GM23248 (cell line): ENCODE measurements at regions not wholly inside any gene's neighbourhood (a gene's known extent, or its start where the extent isn't known, plus 50 kb on each side); places are given as distances from the start of the nearest gene placed in this dataset.

ENCODE experiments used
- DNase-seq: peaks from one replicate; pipeline ENCODE4 v3.0.0-alpha.2; 2015
- H2AFZ ChIP-seq: fragments of 200-600 bp; sonication (generic); 2 replicates; pipeline ENCODE4 v1.6.1; 2016; ENCODE audit warnings: antibody characterized with exemption
- H3F3A ChIP-seq: fragments of 200-600 bp; sonication (generic); 2 replicates; pipeline ENCODE4 v1.6.1; 2016; ENCODE audit warnings: mild to moderate bottlenecking, antibody characterized with exemption, mixed run types; ENCODE audit not compliant: insufficient read depth
- H3K27ac ChIP-seq: fragments of 200-600 bp; sonication (generic); 2 replicates; pipeline ENCODE4 v1.5.1; 2016; ENCODE audit warnings: mild to moderate bottlenecking
- H3K27me3 ChIP-seq: fragments of 200-600 bp; sonication (generic); replicated peaks from 2 replicates; pipeline ENCODE4 v1.6.1; 2016; ENCODE audit warnings: mild to moderate bottlenecking; ENCODE audit not compliant: insufficient read depth
- H3K36me3 ChIP-seq: fragments of 200-600 bp; sonication (generic); 2 replicates; pipeline ENCODE4 v1.6.1; 2016; ENCODE audit warnings: low read depth, mild to moderate bottlenecking
- H3K4me1 ChIP-seq: fragments of 200-600 bp; sonication (generic); 2 replicates; pipeline ENCODE4 v1.6.1; 2016; ENCODE audit warnings: mild to moderate bottlenecking; ENCODE audit not compliant: insufficient read depth
- H3K4me2 ChIP-seq: fragments of 200-600 bp; sonication (generic); one replicate; pipeline ENCODE4 v1.6.1; 2016; ENCODE audit warnings: mild to moderate bottlenecking; ENCODE audit not compliant: unreplicated experiment
- H3K4me3 ChIP-seq: fragments of 200-600 bp; sonication (generic); 2 replicates; pipeline ENCODE4 v1.5.1; 2016; ENCODE audit warnings: mild to moderate bottlenecking
- H3K79me2 ChIP-seq: fragments of 200-600 bp; sonication (generic); 2 replicates; pipeline ENCODE4 v1.6.1; 2016; ENCODE audit warnings: mild to moderate bottlenecking; ENCODE audit not compliant: insufficient read depth
- H3K9ac ChIP-seq: fragments of 200-600 bp; sonication (generic); 2 replicates; pipeline ENCODE4 v1.6.1; 2016; ENCODE audit warnings: mild to moderate bottlenecking
- H3K9me2 ChIP-seq: fragments of 200-600 bp; sonication (generic); 2 replicates; pipeline ENCODE4 v1.6.1; 2016; ENCODE audit warnings: mixed run types, mild to moderate bottlenecking, moderate library complexity; ENCODE audit not compliant: insufficient read depth
- H3K9me3 ChIP-seq: fragments of 200-600 bp; sonication (generic); one replicate; pipeline ENCODE4 v1.6.1; 2017; ENCODE audit warnings: low read depth
- H4K20me1 ChIP-seq: fragments of 200-600 bp; sonication (generic); 2 replicates; pipeline ENCODE4 v1.6.0; 2016; ENCODE audit not compliant: insufficient read depth
- EZH2 ChIP-seq: fragments of 200-600 bp; sonication (generic); IDR thresholded peaks from 2 replicates; pipeline ENCODE4 v1.6.1; 2018; ENCODE audit warnings: antibody characterized with exemption, mild to moderate bottlenecking; ENCODE audit not compliant: insufficient read depth, poor library complexity, severe bottlenecking
- EZH2phosphoT487 ChIP-seq: fragments of 200-600 bp; sonication (generic); IDR thresholded peaks from 2 replicates; pipeline ENCODE4 v1.6.1; 2018; ENCODE audit warnings: antibody characterized with exemption, moderate library complexity, mild to moderate bottlenecking, low read depth; ENCODE audit not compliant: insufficient read depth
- WGBS, 2 experiments: methylation state at CpG; one replicate each; pipeline ENCODE4 v1.1.6; 2015 to 2017; ENCODE audit warnings: low lambda C conversion rate in 2 of 2, low coverage in 1 of 2; ENCODE audit errors: missing lambda C conversion rate in 2 of 2; 5-methylcytosine and 5-hydroxymethylcytosine counted together
- in situ Hi-C: fragments of 300-500 bp; cut with MboI; formaldehyde crosslinking; loops from 2 replicates; pipeline ENCODE4 v1.15.0; 2020

DNA sequence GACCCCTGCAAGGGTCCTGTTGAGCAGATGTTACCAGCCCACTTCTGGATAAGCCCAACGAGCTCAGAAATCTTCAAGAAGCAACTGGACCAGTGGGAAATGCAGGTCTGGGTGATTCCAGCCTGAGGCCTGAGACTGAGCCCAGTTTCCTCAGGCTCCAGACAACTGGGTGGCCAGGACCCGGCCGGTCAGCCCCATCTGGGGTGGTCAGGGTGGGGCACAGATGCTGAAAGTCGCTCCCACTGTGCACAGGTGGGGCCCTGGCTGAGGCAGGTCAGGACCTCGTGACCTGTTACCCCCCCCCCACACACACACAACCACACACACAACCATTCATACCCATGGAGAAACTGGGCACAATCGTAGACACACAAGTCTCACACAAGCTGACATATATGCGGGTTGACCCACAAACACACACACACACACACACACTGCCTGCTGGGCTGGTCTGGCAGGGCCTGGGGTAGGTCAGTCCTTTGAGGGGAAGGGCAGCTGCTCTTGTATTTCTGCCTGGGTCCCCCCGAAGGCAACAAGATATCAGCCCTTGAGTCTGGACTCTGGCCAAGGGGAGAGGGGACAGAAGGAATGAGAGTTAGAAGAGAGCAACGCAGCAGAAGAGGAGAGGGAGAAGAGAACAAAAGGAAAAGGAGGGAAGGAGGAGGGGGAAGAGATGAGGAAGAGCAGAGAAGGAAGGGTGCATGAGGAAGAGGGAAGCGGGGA is 99.0 kb upstream of the CDH5 start:
- Histone ChIP-seq H3K4me1 (peaks cover 35% of the 10 kb centered on the region), H3F3A (peaks cover 5% of the 10 kb centered on the region; the same call in 1 of the 2 replicates), H3K9me2 (no peaks in the 10 kb centered on the region), H3K4me2 (peak overlapping the region; percentile 47), H3K79me2 (no peaks in the 10 kb centered on the region), H3K9me3 (no peaks in the 10 kb centered on the region), H3K4me3 (no peak overlapping the region), H3K27ac (peak overlapping the region; percentile 35), H3K27me3 (no peaks in the 10 kb centered on the region), H3K36me3 (no peaks in the 10 kb centered on the region), H4K20me1 (no peaks in the 10 kb centered on the region), H3K9ac (peak overlapping the region; percentile 4; the same call in 1 of the 2 replicates), H2AFZ (0 out of 2 replicates have a peak overlapping the region, but pooled peaks have one; percentile 58)
- no peak for TF ChIP-seq EZH2phosphoT487
- TF ChIP-seq EZH2, result no peak
- no peak for DNase-seq
- in situ Hi-C loops, result no loop called here
- WGBS, 2 experiments, result 71 to 73% methylated on average over 10 of the region's 10 CpGs

DNA sequence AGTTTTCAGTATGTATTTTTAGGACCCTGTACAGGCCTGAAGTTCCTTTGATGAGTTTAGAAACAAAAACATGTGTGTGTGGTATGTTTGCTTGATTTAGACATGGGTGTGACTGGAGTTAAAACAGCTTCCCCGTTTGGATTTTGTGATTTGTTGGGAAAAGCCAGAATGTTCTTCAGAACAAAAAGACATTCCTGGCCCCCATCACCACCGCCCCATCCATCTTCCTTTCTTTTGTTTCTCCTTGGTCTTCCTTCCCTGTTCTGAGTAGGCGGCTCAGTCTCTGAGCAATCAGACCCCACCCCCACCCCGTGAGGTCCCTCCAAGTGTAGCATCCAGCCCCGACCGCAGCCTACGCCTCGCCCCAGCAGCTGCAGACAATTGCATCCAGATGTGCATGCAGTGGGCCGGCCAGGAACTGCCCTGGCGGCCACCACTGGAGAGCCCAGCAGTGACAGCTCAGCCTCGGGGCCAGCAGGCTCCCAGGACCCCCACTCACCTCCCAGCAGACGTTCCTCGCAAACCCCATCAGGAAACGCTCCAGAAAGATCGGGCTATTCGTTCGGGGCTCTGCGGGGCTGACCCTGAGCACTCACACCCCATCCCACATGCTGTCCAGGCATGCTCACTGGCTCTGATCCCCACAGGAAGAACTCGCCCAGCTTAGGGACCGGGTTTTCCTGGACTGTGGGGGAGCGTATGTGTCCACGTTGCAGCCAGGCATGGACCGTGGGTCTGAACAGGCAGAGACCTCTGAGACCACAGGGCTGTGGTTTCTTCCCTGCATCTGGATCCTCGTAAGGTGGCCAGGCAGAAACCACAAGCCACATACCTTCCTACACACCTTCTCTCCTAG is 99.8 kb upstream of the CDH5 start:
- no peaks in the 10 kb centered on the region for H3K79me2 ChIP-seq
- no peaks in the 10 kb centered on the region for H3K36me3 ChIP-seq
- H4K20me1 ChIP-seq, result no peaks in the 10 kb centered on the region
- peaks cover 31% of the 10 kb centered on the region for H3K4me1 ChIP-seq
- H3K27me3 ChIP-seq, result no peaks in the 10 kb centered on the region
- peak overlapping the region; percentile 35 for H3K4me3 ChIP-seq
- H3K27ac ChIP-seq, result peak overlapping the region; percentile 35
- H2AFZ ChIP-seq, result peak overlapping the region; percentile 58
- TF ChIP-seq EZH2phosphoT487, result no peak
- no peak for TF ChIP-seq EZH2
- DNase-seq, result peak; percentile 96
- peaks cover 5% of the 10 kb centered on the region; the same call in 1 of the 2 replicates for H3F3A ChIP-seq
- H3K9ac ChIP-seq, result peak overlapping the region; percentile 4
- no peaks in the 10 kb centered on the region for H3K9me2 ChIP-seq
- no peaks in the 10 kb centered on the region for H3K9me3 ChIP-seq
- 4 to 6% methylated on average over 21 to 24 of the region's 24 CpGs for WGBS, 2 experiments
- in situ Hi-C loops, result no loop called here
- H3K4me2 ChIP-seq, result peak overlapping the region; percentile 47

DNA sequence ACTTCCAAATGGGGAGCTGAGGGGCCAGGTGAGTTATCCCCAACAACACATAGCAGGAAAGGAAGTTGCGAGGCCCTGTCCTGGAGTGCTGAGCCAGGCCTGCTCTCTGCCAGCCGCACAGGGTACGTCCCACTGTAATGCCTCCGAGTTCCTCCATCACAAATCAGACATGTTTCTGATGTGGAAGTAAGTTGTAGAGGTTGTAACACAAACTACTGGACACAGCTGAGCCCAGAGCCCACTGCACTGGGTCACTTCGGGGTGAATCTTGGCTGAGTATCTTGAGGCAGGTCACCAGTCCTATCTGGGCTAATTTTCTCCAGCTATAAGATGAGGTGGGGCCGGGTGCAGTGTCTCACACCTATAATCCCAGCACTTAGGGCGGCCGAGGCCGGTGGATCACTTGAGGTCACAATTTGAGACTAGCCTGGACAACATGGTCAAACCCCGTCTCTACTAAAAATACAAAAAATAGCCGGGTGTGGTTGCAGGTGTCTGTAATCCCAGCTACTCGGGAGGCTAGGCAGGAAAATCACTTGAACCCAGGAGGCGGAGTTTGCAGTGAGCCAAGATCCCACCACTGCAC is 100.8 kb upstream of the CDH5 start:
- in situ Hi-C loops, result no loop called here
- Histone ChIP-seq H3K9me2 (no peaks in the 10 kb centered on the region), H2AFZ (no peak overlapping the region), H3K36me3 (no peaks in the 10 kb centered on the region), H3K9ac (no peak overlapping the region), H3K79me2 (no peaks in the 10 kb centered on the region), H3K4me3 (no peak overlapping the region), H3F3A (peaks cover 5% of the 10 kb centered on the region; the same call in 1 of the 2 replicates), H3K27ac (no peak overlapping the region; the same call in 1 of the 2 replicates), H3K4me2 (no peak overlapping the region), H3K27me3 (no peaks in the 10 kb centered on the region), H4K20me1 (no peaks in the 10 kb centered on the region), H3K4me1 (peaks cover 26% of the 10 kb centered on the region), H3K9me3 (no peaks in the 10 kb centered on the region)
- TF ChIP-seq EZH2phosphoT487 (no peak), EZH2 (no peak)
- no peak for DNase-seq
- WGBS, 2 experiments, result 84 to 86% methylated on average over 13 of the region's 13 CpGs

DNA sequence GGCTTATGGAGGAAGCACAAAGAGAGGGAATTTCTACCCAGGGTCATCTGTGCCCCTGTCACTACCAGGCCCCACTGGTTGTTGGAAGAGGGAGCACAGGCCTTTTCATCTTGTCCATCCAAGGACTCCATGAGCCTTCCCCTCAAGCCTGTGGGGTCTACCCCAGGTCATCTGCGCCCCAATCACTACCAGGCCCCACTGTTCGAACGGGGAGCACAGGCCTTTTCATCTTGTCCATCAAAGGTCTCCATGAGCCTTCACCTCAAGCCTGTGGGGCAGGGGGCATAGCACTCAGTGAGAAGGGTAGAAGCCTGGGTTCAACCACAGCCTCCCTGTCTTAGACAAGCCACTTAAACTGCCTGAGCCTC is 101.5 kb upstream of the CDH5 start:
- Histone ChIP-seq H3K9me3 (no peaks in the 10 kb centered on the region), H2AFZ (no peak overlapping the region), H3K27ac (no peak overlapping the region), H3K79me2 (no peaks in the 10 kb centered on the region), H3K4me1 (peaks cover 23% of the 10 kb centered on the region), H3K4me3 (no peak overlapping the region), H3K36me3 (no peaks in the 10 kb centered on the region), H3K4me2 (no peak overlapping the region), H3K9me2 (no peaks in the 10 kb centered on the region), H3K27me3 (no peaks in the 10 kb centered on the region), H4K20me1 (no peaks in the 10 kb centered on the region), H3F3A (peaks cover 5% of the 10 kb centered on the region; the same call in 1 of the 2 replicates), H3K9ac (no peak overlapping the region)
- DNase-seq, result no peak
- 64 to 67% methylated on average over 3 of the region's 3 CpGs for WGBS, 2 experiments
- TF ChIP-seq EZH2phosphoT487 (no peak), EZH2 (no peak)
- in situ Hi-C loops, result no loop called here
